BJ (cell line): ENCODE measurements at regions not wholly inside any gene's neighbourhood (a gene's known extent, or its start where the extent isn't known, plus 50 kb on each side); places are given as distances from the start of the nearest gene placed in this dataset.
A peak's percentile ranks its signal among the peaks of the same experiment; 100 is the strongest.
"Not testable (repeated sequence)": the region's sequence is repeated elsewhere in the genome, so short reads cannot be mapped to it uniquely, and the experiment has no call there.

ENCODE experiments used
- CTCF ChIA-PET: fragments of 350-600 bp; formaldehyde crosslinking; extraction: SDS; loops from one replicate; lab custom pipeline; 2021; ENCODE audit warnings: antibody characterized with exemption, inconsistent platforms; lab: Yijun Ruan, JAX
- POLR2A ChIA-PET: fragments of 300-600 bp; sonication (Branson Sonifier 250); formaldehyde crosslinking; extraction: SDS; loops from one replicate; lab custom pipeline; 2021; ENCODE audit warnings: antibody characterized with exemption; lab: Charles Lee
- DNase-seq: peaks from one replicate; pipeline ENCODE4 v3.0.0-alpha.2; 2011; ENCODE audit warnings: low read depth
- H3K27me3 ChIP-seq: 2 replicates; pipeline ENCODE4 v1.6.0; 2011; ENCODE audit warnings: low read length; ENCODE audit not compliant: control insufficient read depth, insufficient read depth
- H3K36me3 ChIP-seq: 2 replicates; pipeline ENCODE4 v1.5.1; 2011; ENCODE audit warnings: low read length; ENCODE audit not compliant: control insufficient read depth, insufficient read depth
- H3K4me3 ChIP-seq: 2 replicates; pipeline ENCODE4 v1.5.1; 2011; ENCODE audit warnings: low read depth, mild to moderate bottlenecking, control low read depth, low read length
- TF ChIP-seq, protein P1 (sequence below): IDR thresholded peaks from 2 replicates; pipeline ENCODE4 v1.5.1; 2011; ENCODE audit warnings: low read depth, mild to moderate bottlenecking, control low read depth, inconsistent platforms, low read length, moderate library complexity; ENCODE audit not compliant: insufficient read depth

- Histone ChIP-seq H3K27me3 (no peaks in the 10 kb centered on the region), H3K36me3 (no peaks in the 10 kb centered on the region), H3K4me3 (peak overlapping the region; percentile 28)
- TF ChIP-seq, protein P1, sequence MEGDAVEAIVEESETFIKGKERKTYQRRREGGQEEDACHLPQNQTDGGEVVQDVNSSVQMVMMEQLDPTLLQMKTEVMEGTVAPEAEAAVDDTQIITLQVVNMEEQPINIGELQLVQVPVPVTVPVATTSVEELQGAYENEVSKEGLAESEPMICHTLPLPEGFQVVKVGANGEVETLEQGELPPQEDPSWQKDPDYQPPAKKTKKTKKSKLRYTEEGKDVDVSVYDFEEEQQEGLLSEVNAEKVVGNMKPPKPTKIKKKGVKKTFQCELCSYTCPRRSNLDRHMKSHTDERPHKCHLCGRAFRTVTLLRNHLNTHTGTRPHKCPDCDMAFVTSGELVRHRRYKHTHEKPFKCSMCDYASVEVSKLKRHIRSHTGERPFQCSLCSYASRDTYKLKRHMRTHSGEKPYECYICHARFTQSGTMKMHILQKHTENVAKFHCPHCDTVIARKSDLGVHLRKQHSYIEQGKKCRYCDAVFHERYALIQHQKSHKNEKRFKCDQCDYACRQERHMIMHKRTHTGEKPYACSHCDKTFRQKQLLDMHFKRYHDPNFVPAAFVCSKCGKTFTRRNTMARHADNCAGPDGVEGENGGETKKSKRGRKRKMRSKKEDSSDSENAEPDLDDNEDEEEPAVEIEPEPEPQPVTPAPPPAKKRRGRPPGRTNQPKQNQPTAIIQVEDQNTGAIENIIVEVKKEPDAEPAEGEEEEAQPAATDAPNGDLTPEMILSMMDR: peak; percentile 95
- CTCF ChIA-PET: interaction anchor here (0.6 to 2.6 kb wide), 18 partner anchors 9 to 1805 kb away, joined by 3 to 13 read pairs (median 4); no protein-coding TSS in a partner anchor
- DNase-seq: no peak
- POLR2A ChIA-PET: no interaction called here
These were observed 208.7 kb downstream of the ICOS start for GRCh38 chr2:204145263-204145751.

- TF ChIP-seq, protein P1: no peak
- ChIA-PET CTCF (interaction anchor here (0.6 to 2.6 kb wide), 16 partner anchors 8 to 1805 kb away, joined by 3 to 13 read pairs (median 6); no protein-coding TSS in a partner anchor), POLR2A (no interaction called here)
- Histone ChIP-seq H3K36me3 (no peaks in the 10 kb centered on the region), H3K27me3 (no peaks in the 10 kb centered on the region), H3K4me3 (peak overlapping the region; percentile 28)
- DNase-seq: no peak
These were observed 209.2 kb downstream of the ICOS start for GRCh38 chr2:204145791-204146190.

DNA sequence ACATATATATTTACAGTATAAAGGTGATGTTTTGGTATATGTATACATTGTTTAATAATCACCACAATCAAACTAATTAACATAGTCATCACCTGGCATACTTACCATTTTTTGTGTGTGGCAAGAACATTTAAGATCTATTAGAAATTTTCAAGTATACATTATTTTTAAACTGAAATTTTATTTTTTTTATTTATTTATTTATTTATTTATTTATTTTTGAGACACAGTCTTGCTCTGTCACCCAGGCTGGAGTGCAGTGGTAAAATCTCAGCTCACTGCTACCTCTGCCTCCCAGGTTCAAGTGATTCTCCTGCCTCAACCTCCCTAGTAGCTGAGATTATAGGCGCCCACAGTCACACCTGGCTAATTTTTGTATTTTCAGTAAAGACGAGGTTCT, 210.5 kb downstream of the ICOS start:
- H3K27me3 ChIP-seq, H3K36me3 ChIP-seq, POLR2A ChIA-PET, CTCF ChIA-PET, DNase-seq, H3K4me3 ChIP-seq: not testable (repeated sequence)

GRCh38 chr2:204150721-204151120, 214.2 kb downstream of the ICOS start:
- Histone ChIP-seq H3K27me3 (no peaks in the 10 kb centered on the region), H3K36me3 (no peaks in the 10 kb centered on the region), H3K4me3 (no peak overlapping the region)
- TF ChIP-seq, protein P1: no peak
- ChIA-PET POLR2A (no interaction called here), CTCF (interaction anchor here (1.7 kb wide), 1 partner anchor 27 kb away, joined by 5 read pairs; no protein-coding TSS in a partner anchor)
- DNase-seq: no peak

DNA sequence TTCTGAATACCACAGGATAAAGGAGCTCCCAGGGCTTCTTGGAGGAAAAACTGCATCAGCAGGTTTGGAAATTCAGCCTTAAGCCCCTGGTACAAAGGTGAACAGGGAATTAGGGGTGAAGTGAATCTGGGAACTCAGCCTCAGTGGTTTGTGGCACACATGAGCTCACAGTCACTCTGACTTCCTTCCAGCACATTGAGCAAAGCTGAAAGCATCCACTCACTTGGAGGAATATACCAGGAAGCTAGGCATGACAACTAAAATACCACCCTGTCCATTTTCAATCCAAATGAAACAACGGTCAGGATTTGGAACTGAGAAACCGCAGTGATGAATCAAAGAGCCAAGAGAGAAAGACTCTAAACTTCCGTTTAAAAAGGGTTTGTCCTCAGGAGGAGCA, 216.1 kb downstream of the ICOS start:
- ChIA-PET CTCF (interaction anchor here (1.0 to 1.1 kb wide), 2 partner anchors 13 to 1795 kb away, joined by 3 to 4 read pairs; no protein-coding TSS in a partner anchor), POLR2A (no interaction called here)
- no peak overlapping the region for H3K4me3 ChIP-seq
- H3K36me3 ChIP-seq: no peaks in the 10 kb centered on the region
- TF ChIP-seq, protein P1: no peak
- DNase-seq: no peak
- no peaks in the 10 kb centered on the region for H3K27me3 ChIP-seq

DNA sequence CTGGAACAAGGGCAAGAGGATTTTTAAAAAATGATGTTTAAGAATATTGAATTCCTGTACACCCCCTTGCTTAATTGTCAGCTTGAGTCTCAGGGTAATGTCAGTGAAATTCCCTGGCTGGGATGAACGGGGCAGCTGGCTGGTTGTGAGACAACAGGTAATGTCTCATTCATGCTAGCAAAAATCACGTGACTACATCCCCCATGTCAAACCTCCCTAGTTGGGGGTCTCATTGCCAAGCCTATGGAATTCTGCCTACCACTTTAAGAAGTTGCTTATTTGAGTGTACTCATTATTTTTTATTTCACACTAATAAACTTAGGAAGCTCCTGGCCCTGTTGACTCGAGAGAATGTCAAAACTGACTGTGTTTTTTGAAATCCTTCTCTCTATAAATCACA, 218.3 kb downstream of the ICOS start:
- DNase-seq: no peak
- H3K36me3 ChIP-seq: no peaks in the 10 kb centered on the region
- no peaks in the 10 kb centered on the region for H3K27me3 ChIP-seq
- TF ChIP-seq, protein P1: no peak
- CTCF ChIA-PET: interaction anchor here (0.6 to 2.1 kb wide), 2 partner anchors 10 to 644 kb away, joined by 3 to 10 read pairs; no protein-coding TSS in a partner anchor
- no peak overlapping the region for H3K4me3 ChIP-seq
- POLR2A ChIA-PET: no interaction called here
